ENCODE measurements at regions not wholly inside any gene's neighbourhood (a gene's known extent, or its start where the extent isn't known, plus 50 kb on each side); places are given as distances from the start of the nearest gene placed in this dataset.

GRCh38 chr12:25382311-25383106 is 131.8 kb upstream of the KRAS start:
- Mint-ChIP-seq H3K36me3 (ENCODE audit: low read depth) (peaks cover 19% of the 10 kb centered on the region), H3K4me1 (ENCODE audit: low read depth) (peaks cover 60% of the 10 kb centered on the region), H3K9me3 (ENCODE audit: insufficient read depth) (no peaks in the 10 kb centered on the region), H3K4me3 (peak overlapping the region; percentile 61), H3K27me3 (ENCODE audit: low read depth) (no peaks in the 10 kb centered on the region), H3K27ac (peak overlapping the region; percentile 88)
- ChIA-PET POLR2A (interaction anchor here (0.5 to 0.6 kb wide), 2 partner anchors 10 to 172 kb away, joined by 3 read pairs; no protein-coding TSS in a partner anchor), CTCF (interaction anchor here (0.7 to 2.3 kb wide), 6 partner anchors 8 to 227 kb away, joined by 3 to 6 read pairs (median 4); partner anchors contain the start of gene KRAS)
- ATAC-seq (no peak), DNase-seq (peak; percentile 43)

- ChIA-PET POLR2A (interaction anchor here (0.6 to 1.7 kb wide), 10 partner anchors 9 to 1448 kb away, joined by 3 to 10 read pairs (median 4); partner anchors contain the start of gene KRAS), CTCF (interaction anchor here (0.8 to 2.9 kb wide), 4 partner anchors 12 to 179 kb away, joined by 3 to 15 read pairs (median 4); no protein-coding TSS in a partner anchor)
- Mint-ChIP-seq H3K9me3 (ENCODE audit: insufficient read depth) (no peaks in the 10 kb centered on the region), H3K4me3 (no peak overlapping the region), H3K27ac (peak overlapping the region; percentile 60), H3K4me1 (ENCODE audit: low read depth) (peaks cover 53% of the 10 kb centered on the region), H3K36me3 (ENCODE audit: low read depth) (peaks cover 7% of the 10 kb centered on the region), H3K27me3 (ENCODE audit: low read depth) (no peaks in the 10 kb centered on the region)
- peak; percentile 76 for ATAC-seq
- peak; percentile 56 for DNase-seq
These were observed 126.9 kb upstream of the KRAS start for GRCh38 chr12:25377469-25378177.

- no peaks in the 10 kb centered on the region for H3K27me3 Mint-ChIP-seq (ENCODE audit: low read depth)
- peak; percentile 15 for ATAC-seq
- H3K4me1 Mint-ChIP-seq (ENCODE audit: low read depth), result peaks cover 50% of the 10 kb centered on the region
- no peak overlapping the region for H3K4me3 Mint-ChIP-seq
- H3K36me3 Mint-ChIP-seq (ENCODE audit: low read depth), result peaks cover 5% of the 10 kb centered on the region
- no peaks in the 10 kb centered on the region for H3K9me3 Mint-ChIP-seq (ENCODE audit: insufficient read depth)
- no peak for DNase-seq
- POLR2A ChIA-PET, result interaction anchor here (0.6 to 1.7 kb wide), 7 partner anchors 9 to 322 kb away, joined by 3 to 10 read pairs (median 3); partner anchors contain the start of gene KRAS
- CTCF ChIA-PET, result interaction anchor here (0.8 to 2.9 kb wide), 3 partner anchors 11 to 136 kb away, joined by 3 to 15 read pairs (median 6); no protein-coding TSS in a partner anchor
- H3K27ac Mint-ChIP-seq, result peak overlapping the region; percentile 60
These were observed 126.3 kb upstream of the KRAS start for GRCh38 chr12:25376985-25377384.

- ChIA-PET CTCF (interaction anchor here (2.9 kb wide), 1 partner anchor 10 kb away, joined by 15 read pairs; no protein-coding TSS in a partner anchor), POLR2A (interaction anchor here (1.0 kb wide), 1 partner anchor 11 kb away, joined by 3 read pairs; no protein-coding TSS in a partner anchor)
- no peak overlapping the region for H3K4me3 Mint-ChIP-seq
- no peaks in the 10 kb centered on the region for H3K9me3 Mint-ChIP-seq (ENCODE audit: insufficient read depth)
- peaks cover 44% of the 10 kb centered on the region for H3K4me1 Mint-ChIP-seq (ENCODE audit: low read depth)
- peaks cover 5% of the 10 kb centered on the region for H3K36me3 Mint-ChIP-seq (ENCODE audit: low read depth)
- ATAC-seq (no peak), DNase-seq (no peak)
- no peaks in the 10 kb centered on the region for H3K27me3 Mint-ChIP-seq (ENCODE audit: low read depth)
- H3K27ac Mint-ChIP-seq, result no peak overlapping the region
These were observed 125.7 kb upstream of the KRAS start for GRCh38 chr12:25376407-25376806.

GRCh38 chr12:25372969-25373817 is 122.5 kb upstream of the KRAS start:
- Mint-ChIP-seq H3K27ac (no peak overlapping the region), H3K4me3 (no peak overlapping the region), H3K27me3 (ENCODE audit: low read depth) (no peaks in the 10 kb centered on the region), H3K4me1 (ENCODE audit: low read depth) (peaks cover 38% of the 10 kb centered on the region), H3K36me3 (ENCODE audit: low read depth) (no peaks in the 10 kb centered on the region), H3K9me3 (ENCODE audit: insufficient read depth) (no peaks in the 10 kb centered on the region)
- ChIA-PET POLR2A (interaction anchor here (0.8 to 1.2 kb wide), 2 partner anchors 9 to 122 kb away, joined by 3 read pairs; partner anchors contain the start of gene KRAS), CTCF (interaction anchor here (1.1 to 3.2 kb wide), 3 partner anchors 8 to 14 kb away, joined by 3 to 11 read pairs (median 6); no protein-coding TSS in a partner anchor)
- DNase-seq (no peak), ATAC-seq (no peak)

- no peaks in the 10 kb centered on the region for H3K36me3 Mint-ChIP-seq (ENCODE audit: low read depth)
- H3K9me3 Mint-ChIP-seq (ENCODE audit: insufficient read depth), result no peaks in the 10 kb centered on the region
- no peak overlapping the region for H3K4me3 Mint-ChIP-seq
- ChIA-PET POLR2A (interaction anchor here (0.8 kb wide), 1 partner anchor 10 kb away, joined by 3 read pairs; no protein-coding TSS in a partner anchor), CTCF (interaction anchor here (0.9 to 1.3 kb wide), 4 partner anchors 11 to 161 kb away, joined by 3 to 6 read pairs (median 4); no protein-coding TSS in a partner anchor)
- DNase-seq, result no peak
- H3K27ac Mint-ChIP-seq, result no peak overlapping the region
- no peaks in the 10 kb centered on the region for H3K27me3 Mint-ChIP-seq (ENCODE audit: low read depth)
- H3K4me1 Mint-ChIP-seq (ENCODE audit: low read depth), result peaks cover 27% of the 10 kb centered on the region
- no peak for ATAC-seq
These were observed 121.3 kb upstream of the KRAS start for GRCh38 chr12:25372002-25372401.

GRCh38 chr12:25368557-25368956 is 117.8 kb upstream of the KRAS start:
- no peak overlapping the region for H3K27ac Mint-ChIP-seq
- DNase-seq (no peak), ATAC-seq (no peak)
- ChIA-PET CTCF (interaction anchor here (0.8 to 1.1 kb wide), 2 partner anchors 127 to 136 kb away, joined by 3 to 4 read pairs; no protein-coding TSS in a partner anchor), POLR2A (interaction anchor here (0.9 to 1.7 kb wide), 2 partner anchors 9 to 118 kb away, joined by 3 to 10 read pairs; partner anchors contain the start of gene KRAS)
- H3K4me3 Mint-ChIP-seq, result no peak overlapping the region
- no peaks in the 10 kb centered on the region for H3K36me3 Mint-ChIP-seq (ENCODE audit: low read depth)
- H3K27me3 Mint-ChIP-seq (ENCODE audit: low read depth), result no peaks in the 10 kb centered on the region
- H3K9me3 Mint-ChIP-seq (ENCODE audit: insufficient read depth), result no peaks in the 10 kb centered on the region
- H3K4me1 Mint-ChIP-seq (ENCODE audit: low read depth), result peaks cover 26% of the 10 kb centered on the region

- Mint-ChIP-seq H3K4me3 (no peak overlapping the region), H3K4me1 (ENCODE audit: low read depth) (peaks cover 14% of the 10 kb centered on the region), H3K27me3 (ENCODE audit: low read depth) (no peaks in the 10 kb centered on the region), H3K27ac (no peak overlapping the region), H3K36me3 (ENCODE audit: low read depth) (no peaks in the 10 kb centered on the region), H3K9me3 (ENCODE audit: insufficient read depth) (no peaks in the 10 kb centered on the region)
- DNase-seq, result no peak
- POLR2A ChIA-PET, result interaction anchor here (0.6 to 1.0 kb wide), 6 partner anchors 12 to 115 kb away, joined by 3 to 6 read pairs (median 3); partner anchors contain the start of gene KRAS
- CTCF ChIA-PET, result interaction anchor here (1.3 to 2.9 kb wide), 5 partner anchors 8 to 211 kb away, joined by 3 to 15 read pairs (median 11); no protein-coding TSS in a partner anchor
- ATAC-seq, result no peak
These were observed 115.4 kb upstream of the KRAS start for GRCh38 chr12:25366122-25366521.

GRCh38 chr12:25365340-25365730 is 114.6 kb upstream of the KRAS start:
- Mint-ChIP-seq H3K4me3 (peak overlapping the region; percentile 48), H3K27ac (peak overlapping the region; percentile 74), H3K27me3 (ENCODE audit: low read depth) (no peaks in the 10 kb centered on the region), H3K9me3 (ENCODE audit: insufficient read depth) (no peaks in the 10 kb centered on the region), H3K4me1 (ENCODE audit: low read depth) (peaks cover 14% of the 10 kb centered on the region), H3K36me3 (ENCODE audit: low read depth) (no peaks in the 10 kb centered on the region)
- DNase-seq (no peak), ATAC-seq (no peak)
- ChIA-PET CTCF (interaction anchor here (1.2 to 2.9 kb wide), 7 partner anchors 9 to 210 kb away, joined by 3 to 15 read pairs (median 7); no protein-coding TSS in a partner anchor), POLR2A (interaction anchor here (0.6 to 1.0 kb wide), 6 partner anchors 11 to 312 kb away, joined by 3 to 6 read pairs (median 3); partner anchors contain the start of gene KRAS)

- Mint-ChIP-seq H3K27me3 (ENCODE audit: low read depth) (no peaks in the 10 kb centered on the region), H3K4me1 (ENCODE audit: low read depth) (peaks cover 15% of the 10 kb centered on the region), H3K36me3 (ENCODE audit: low read depth) (no peaks in the 10 kb centered on the region), H3K27ac (peak overlapping the region; percentile 74), H3K4me3 (peak overlapping the region; percentile 48), H3K9me3 (ENCODE audit: insufficient read depth) (no peaks in the 10 kb centered on the region)
- DNase-seq (peak; percentile 59), ATAC-seq (peak; percentile 79)
- CTCF ChIA-PET, result interaction anchor here (1.2 to 2.9 kb wide), 7 partner anchors 9 to 209 kb away, joined by 3 to 15 read pairs (median 7); no protein-coding TSS in a partner anchor
- POLR2A ChIA-PET, result interaction anchor here (0.6 to 1.0 kb wide), 4 partner anchors 11 to 312 kb away, joined by 3 to 5 read pairs (median 3); partner anchors contain the start of gene KRAS
These were observed 114.0 kb upstream of the KRAS start for GRCh38 chr12:25364529-25365339.

Data from activated CD8-positive, alpha-beta T cell treated with anti-CD3 and anti-CD28 coated beads, Interleukin-2, amount 10 ng/mL, durations not matched to agents 7 days and 5 days (primary cell).